Left hindlimb (tissue), 1 donor: ENCODE measurements at regions not wholly inside any gene's neighbourhood (a gene's known extent, or its start where the extent isn't known, plus 50 kb on each side); places are given as distances from the start of the nearest gene placed in this dataset.
"Not testable (repeated sequence)": the region's sequence is repeated elsewhere in the genome, so short reads cannot be mapped to it uniquely, and the experiment has no call there.

Experiments
- DNase-seq: peaks from one replicate; pipeline ENCODE4 v3.0.0-alpha.2; 2018

DNA sequence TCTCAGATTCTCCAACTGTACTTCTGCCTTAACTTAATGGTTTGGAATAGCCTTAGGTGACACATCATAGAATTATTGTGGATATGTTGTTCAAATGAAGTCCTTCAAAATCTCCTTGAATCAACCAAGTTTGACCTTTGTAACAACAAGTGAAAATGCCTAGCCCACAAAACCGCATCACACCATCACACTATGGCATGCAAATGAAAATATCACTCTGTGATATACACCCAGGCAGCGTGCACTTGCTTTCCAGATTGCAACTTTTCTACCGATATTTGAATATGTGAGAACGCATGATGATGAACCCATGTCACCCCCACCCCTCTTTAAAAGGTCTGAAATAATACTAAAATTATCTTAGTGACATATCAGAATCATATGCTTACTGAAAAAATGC, 656.7 kb downstream of the GABRG1 start:
- no peak for DNase-seq

DNA sequence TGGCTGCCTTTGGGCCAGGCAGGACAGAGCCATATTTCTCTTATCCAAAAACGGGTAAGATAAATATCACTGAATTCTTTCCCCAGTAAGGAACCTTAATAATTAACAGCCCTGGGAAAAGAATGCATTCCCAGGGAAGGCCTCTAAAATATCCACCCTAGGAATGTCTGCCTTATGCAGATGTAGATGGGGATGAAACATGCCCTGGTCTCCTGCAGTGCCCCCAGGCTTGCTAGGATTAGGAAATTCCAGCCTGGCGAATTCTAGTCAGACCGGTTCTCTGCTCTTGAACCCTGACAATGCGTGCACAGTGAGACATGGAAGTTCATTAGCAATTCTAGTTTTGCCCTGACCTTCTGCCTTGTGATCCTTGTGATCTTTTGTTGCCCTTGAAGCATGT, 663.7 kb downstream of the GABRG1 start:
- DNase-seq, result not testable (repeated sequence)

DNA sequence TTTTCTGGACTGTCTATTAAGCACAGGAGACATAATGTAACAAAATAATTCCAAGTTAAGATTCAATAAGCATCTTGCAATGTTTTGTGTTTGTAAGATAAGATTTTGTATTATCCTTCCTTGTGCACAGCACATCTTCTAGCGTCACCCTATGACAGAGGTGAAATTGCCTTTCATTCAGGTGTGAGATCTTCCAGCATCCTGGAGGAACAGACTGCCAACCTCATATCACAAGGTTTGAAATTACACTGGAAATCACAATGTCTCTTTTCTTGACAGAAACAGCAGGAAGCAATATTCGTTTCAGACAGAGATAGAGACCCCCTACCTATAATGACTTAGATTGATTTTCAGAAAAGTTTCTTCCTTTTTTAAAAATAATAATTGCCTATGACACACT, 668.6 kb downstream of the GABRG1 start:
- DNase-seq, result no peak

DNA sequence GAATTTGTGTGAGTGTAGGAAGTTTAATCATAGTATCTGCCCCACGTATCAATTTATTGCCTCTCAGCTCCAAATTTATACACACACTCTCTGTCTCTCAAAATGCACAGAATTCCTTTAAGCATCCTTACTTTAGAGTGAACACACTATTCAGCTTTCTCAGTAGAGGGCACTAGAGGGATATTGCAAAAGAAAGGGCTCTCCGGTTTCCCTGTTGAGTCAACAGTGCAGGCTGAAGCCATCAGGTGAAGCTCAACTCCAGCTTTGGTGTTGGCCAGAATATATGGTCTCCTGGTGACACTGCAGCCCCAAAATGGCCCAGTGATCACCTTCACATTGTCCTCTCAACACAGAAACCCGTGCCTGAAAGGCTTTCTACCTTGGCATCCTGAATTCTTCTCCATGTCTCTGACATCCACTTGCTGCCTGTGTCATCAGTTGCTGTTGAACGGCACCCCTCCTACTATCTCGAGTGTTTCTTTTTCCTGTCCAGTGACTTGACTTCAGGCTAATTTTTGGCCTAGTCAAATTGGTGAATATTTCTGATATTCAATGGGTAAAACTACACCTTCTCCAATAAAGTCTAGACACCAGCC, 670.5 kb downstream of the GABRG1 start:
- DNase-seq, result no peak

DNA sequence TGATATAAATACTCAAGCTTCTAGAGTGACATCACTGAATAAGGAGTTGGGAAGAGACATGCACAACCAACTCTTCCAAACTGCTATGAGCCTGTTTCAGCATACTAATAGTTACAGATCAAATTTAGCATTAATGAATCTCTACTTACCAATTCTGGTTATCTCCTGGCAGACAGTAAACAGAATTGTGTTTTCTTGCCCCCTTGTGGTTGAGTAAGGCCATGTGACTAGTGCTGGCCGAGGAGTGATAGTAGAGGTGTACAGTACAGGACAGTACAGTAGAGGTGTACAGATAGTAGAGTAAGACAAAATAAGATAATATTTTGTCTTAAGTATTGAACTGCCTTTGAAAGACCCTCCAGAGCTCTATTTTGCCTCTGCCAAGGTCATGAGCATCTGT, 681.4 kb downstream of the GABRG1 start:
- no peak for DNase-seq

DNA sequence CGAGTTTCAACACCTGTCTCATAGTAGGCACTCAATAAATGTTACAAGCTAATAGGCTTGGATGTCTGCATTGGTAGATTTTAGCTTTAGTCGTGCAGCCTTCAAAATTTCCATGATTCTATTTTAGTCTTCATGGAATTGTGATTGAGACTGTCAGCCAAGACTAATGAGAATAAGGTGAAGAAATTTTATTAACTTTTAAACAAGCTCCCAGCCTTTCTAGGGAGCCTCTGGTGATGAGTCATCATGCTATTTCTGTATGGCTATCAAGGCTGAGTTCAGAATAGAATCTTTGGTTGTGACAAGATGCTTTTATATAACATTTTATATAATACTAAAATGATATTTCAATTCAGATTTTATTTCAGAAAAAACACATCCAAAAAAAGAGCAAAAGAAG, 685.8 kb downstream of the GABRG1 start:
- no peak for DNase-seq

DNA sequence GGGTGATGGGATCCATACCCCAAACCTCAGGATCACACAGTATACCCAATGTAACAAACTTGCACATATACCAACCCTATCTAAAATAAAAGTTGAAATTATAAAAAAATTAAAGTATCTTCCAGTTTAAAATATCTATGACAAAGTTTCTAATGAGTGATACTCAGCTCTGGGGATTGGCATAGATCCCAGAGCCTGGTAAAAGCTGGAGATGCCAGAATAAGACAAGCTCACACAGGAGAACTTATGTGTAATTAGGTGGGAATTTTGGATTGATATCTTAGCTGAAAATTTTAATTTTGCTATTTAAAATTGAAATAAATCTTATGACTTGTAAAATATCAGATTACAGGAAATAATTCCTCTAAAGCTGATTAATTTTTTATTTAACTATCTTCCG, 686.5 kb downstream of the GABRG1 start:
- DNase-seq, result no peak

DNA sequence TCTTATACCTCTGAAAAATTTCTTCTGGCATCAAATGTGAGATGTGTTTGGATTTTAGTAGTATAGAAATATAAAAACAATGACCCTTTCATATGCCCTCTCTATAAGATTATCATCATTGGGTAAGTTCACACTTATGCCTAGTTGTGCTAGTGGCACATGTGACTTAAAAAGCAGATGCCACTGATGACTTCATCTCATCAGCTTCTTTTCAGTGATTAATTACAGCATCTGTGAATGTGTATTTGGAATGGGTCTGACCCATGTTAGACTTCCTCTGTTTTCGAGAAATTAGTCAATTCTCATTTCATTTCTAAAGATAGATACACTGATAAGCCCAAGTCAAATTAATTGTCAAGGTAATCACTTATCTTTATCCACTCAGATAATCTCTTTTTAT, 698.7 kb downstream of the GABRG1 start:
- DNase-seq, result no peak

DNA sequence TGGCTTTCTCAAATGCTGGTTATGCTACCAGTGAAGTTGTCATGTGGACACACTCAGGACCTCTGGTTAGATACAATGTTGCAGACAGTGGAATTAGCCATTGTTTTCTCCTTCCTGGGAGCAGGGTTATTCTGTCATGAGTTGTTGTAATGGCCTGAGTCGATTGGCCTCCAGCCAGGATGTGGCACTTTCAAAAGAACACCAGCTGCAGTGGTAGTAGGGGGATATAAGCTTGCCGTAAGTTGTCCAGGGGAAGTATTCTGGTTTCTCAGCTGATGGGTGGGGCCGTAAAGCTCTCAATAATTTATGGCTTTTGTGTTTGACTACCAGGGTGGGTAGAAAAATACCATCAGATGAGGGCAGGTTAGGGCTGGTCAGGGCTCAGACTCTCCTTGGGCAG, 697.5 kb upstream of the GNPDA2 start:
- DNase-seq, result no peak

DNA sequence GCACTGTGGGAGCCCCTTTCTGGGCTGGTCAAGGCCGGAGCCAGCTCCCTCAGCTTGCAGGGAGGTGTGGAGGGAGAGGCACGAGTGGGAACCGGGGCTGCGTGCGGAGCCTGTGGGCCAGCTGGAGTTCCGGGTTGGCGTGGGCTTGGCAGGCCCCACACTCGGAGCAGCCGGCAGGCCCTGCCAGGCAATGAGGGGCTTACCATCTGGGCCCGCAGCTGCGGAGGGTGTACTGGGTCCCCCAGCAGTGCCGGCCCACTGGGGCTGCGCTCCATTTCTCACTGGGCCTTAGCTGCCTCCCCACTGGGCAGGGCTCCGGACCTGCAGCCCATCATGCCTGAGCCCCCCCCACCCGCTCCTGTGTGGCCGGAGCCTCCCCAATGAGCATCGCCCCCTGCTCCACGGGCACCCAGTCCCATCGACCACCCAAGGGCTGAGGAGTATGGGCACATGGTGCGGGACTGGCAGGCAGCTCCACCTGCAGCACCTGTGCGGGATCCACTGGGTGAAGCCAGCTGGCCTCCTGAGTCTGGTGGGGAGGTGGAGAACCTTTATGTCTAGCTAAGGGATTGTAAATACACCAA, 693.8 kb upstream of the GNPDA2 start:
- DNase-seq, result not testable (repeated sequence)

DNA sequence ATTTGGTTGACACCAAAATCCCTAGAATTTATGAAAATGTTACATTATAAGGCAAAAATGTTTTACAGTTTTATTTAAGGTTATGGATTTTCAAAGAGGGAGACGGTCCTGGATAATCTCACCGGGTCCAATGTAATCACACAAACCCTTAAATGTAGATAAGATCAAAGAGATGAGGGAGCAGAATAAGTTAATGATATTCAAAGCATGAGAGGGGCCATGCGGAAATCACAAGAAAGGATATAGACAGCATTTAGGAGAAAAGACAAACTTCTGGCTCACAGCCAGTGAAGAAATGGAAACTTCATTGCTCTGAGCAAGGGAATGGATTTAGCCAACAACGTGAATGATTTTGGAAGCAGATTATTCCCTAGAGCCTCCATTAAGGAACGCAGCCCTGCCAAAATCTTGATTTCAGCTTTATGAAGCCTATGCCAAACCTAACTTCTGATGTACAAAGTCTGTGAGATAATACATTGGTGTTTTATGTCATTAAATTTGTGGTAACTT, 684.4 kb upstream of the GNPDA2 start:
- DNase-seq, result no peak

DNA sequence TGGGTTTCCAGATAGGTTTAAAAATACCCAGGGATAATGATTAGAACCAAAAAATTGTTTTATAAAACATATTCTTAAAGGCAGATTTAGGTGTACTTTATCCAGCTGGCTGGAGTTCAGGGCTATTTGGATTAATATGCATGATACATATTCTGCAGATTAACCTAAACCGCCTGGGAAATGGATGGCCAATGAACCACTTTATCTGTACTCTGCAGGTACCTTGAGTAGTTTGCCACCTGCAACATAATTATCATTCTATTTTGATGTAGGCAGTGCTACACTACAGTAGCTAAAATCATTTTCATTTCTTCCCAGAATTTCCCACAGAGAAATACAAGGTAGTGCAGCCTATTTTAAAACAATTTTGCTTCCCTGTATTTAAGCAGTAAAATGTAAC, 683.2 kb upstream of the GNPDA2 start:
- no peak for DNase-seq

DNA sequence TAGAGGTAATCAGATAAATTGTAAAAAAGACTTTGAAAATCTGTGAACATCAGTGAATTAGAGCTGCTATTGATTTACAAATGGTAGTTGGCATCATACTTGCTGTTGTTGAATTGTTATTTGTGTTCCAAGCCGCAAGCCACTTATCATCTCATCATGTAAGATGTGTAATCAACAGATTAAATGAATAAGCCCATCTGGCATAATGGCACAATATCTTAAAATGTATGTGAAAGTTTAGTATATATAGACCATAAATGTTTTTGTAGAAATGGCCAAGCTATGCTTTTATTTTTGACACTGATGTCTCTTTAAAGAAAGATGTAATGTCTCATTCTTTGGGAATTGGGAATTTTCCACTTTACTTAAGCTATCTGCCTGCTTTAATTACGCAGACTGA, 682.6 kb upstream of the GNPDA2 start:
- DNase-seq, result no peak

DNA sequence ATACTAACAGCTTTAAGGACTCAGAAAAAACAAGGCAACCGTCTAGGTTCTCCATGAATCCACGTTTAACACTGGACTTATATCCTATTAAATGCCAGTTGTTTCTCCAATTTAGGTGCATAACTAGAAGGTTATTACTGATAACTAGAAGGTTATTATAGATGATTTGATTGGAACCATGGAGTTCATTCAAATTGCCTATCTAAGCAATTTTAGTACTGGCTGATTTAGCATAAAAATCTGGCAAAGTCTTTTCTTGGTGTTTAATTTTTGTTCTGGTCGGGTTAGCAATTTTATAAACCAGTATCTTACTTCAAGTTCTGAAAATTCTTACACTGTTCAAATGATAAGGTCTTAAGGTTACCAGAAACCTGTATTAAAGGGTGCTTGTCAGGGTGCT, 672.8 kb upstream of the GNPDA2 start:
- no peak for DNase-seq

DNA sequence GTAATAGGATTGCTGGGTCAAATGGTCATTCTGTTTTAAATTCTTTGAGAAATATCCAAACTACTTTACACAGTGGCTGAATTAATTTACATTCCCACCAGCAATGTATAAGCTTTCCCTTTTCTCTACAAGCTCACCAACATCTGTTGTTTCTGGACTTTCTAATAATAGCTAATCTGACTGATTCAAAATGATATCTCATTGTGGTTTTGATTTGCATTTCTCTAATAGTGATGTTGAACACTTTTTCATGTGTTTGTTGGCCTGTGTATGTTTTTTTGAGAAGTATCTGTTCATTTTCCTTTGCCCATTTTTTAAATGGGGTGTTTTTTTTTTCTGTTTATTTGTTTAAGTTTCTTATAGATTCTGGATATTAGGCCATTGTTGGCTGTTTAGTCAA, 659.0 kb upstream of the GNPDA2 start:
- DNase-seq, result no peak

DNA sequence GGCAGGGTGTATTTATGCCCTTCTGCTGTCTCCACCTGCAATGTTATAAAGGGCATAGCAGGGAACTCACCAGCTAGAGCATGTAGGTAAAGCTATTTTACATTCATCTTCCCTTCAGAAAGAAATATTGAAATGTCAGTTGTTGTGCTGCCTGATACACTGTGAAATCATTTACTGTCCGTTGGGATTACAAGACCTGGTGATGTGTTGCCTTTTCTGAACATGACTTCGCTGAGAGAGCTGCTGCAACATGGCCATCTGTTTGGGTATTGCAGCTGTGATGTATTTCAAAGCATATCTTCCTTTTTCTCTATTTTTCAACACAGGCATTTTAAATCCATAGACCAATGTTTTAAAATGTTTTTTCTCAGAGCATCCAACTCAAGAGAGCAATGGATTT, 644.1 kb upstream of the GNPDA2 start:
- DNase-seq, result no peak

DNA sequence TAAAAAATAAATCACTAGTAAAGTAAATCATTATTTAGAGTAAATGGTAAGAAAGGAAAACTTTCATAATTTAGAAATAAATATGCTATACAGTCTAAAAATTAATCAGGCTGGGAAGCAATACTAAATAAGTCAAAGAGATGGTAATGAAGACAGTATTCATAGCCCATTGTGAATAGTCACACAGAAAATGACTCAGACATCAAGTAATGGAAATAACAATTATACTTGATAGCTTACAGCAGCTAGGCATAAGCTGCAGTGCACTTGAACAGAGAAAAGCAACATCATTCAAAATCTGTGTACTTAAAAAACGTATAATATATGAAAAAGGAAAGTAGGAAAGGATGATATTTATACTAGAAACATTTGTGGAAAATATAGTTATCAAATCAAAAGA, 642.5 kb upstream of the GNPDA2 start:
- DNase-seq, result no peak

DNA sequence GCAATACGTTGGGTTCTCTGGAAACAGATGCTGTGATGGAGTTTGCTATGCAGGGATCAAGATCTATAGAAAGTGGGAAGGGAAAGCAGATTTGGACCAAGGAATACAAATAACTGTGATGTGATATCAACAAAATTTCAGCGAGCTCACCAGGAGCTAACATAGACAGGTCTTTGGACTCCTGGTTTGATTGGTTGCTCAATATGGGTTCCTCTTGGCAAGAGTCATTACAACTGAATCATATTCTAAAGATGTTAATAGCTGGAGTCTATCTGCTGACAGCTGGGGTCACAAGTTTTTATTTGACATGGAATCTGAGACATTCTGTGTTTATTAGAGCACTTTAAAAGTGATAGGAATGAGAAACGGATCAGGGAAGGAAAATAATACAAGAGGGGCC, 637.6 kb upstream of the GNPDA2 start:
- DNase-seq, result no peak

DNA sequence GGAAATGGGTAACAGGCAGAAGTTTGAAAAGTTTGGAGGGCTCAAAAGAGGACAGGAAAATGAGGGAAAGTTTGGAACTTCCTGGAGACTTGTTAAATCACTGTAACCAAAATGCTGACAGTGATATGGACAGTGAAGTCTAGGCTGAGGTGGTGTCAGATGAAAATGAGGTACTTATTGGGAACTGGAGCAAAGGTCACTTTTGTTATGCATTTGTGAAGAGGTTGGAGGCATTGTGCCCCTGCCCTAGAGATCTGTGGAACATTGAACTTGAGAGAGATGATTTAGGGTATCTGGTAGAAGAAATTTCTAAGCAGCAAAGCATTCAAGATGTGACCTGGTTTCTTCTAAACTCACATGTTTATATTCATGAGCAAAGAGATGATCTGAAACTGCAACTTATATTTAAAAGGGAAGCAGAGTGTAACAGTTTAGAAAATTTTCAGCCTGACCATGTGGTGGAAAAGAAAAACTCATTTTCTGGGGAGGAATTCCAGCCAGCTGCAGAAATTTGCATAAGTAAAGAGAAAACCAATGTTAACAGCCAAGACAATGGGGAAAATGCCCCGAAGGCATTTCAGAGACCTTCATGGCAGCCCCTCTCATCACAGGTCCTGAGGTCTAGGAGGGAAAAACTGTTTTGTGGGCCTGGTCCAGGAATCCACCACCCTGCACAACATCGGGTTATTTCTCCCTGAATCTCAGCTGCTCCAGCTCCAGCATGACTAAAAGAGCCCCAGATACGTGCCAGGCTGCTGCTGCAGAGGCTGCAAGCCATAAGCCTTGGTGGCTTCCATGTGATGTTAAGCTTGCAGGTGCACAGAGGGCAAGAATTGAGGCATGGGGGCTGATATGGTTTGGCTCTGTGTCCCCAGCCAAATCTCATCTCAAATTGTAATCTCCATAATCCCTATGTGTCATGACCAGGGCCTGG, 632.5 kb upstream of the GNPDA2 start:
- no peak for DNase-seq

DNA sequence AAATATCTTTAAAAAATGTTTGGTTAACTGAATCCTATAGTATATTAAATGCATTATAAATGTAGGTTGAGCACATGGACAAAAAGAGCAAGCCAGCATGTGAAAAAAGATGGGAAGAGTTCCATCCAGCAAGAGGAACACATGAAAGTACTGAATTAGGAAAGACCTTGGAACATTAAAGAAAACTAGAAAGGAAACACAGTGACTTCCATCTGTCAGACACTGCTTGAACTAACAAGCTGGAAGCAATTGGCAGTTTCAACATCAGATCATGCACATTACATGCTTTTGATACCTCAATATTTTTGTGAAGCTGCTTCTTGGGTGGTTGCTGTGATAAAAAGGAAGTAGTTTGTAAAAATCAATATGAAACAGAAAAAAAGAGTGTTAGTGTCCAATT, 626.8 kb upstream of the GNPDA2 start:
- no peak for DNase-seq

DNA sequence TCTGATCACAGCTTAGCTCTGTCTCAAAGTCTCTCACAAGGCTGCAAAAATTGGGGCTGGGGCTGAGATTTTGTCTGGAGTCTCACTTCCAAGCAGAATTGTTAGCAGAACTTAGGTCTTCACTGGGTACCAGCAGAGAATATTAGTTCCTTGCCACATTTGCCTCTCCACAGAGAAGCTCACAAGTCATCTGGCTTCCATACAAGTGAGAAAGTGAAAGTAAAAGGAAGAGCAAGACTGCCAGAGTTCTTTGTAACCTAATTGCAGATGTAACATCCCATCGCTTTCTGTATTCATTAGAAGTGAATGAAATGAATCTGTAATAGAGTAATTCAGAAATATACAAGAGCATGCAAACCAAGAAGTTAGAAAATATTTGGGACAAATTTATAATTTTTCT, 624.1 kb upstream of the GNPDA2 start:
- DNase-seq, result no peak

DNA sequence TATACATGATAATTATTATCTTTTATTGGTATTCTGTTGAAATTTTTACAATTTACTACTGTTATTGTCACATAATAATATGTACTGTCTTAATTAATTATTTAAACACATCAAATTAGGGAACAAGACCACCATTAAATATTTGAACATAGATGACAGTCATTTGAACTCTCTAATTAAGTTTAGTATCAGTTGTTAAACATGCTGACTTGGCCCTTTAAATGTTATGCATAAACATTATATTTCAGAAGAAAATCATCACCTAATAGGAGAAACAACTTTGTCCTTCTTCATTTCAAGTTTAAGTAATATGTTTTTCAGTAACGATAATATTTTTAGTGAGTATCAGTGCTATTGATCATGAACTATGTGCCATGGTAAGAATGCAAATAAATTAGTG, 623.5 kb upstream of the GNPDA2 start:
- DNase-seq, result no peak

DNA sequence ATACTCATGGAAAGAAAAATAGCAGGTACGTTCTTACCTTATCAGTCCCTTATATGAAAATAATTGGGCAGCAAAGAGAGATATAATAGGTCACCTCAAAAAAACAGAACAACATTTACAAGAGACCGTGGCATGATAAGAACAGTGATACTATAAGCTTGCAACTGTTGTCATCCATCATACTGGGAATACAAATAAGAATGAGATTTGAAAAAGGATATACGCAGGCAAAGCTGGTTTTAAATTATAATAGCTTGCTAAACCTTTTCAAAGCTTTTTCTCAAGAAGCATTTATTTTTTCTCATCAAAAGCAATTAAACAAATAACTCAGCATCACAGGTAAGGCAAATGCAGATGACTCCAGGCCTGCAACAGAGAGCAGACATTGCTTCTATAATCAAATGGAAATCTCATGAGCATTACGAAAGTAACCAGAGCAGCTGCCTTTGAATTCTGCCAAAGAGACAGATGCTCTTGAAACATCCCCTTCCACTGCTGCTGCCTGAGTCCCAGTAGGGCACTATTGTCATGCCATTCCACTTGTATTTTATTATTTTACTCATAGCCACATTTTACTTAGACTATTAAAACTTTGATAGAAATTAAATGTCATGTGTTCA, 620.6 kb upstream of the GNPDA2 start:
- no peak for DNase-seq

DNA sequence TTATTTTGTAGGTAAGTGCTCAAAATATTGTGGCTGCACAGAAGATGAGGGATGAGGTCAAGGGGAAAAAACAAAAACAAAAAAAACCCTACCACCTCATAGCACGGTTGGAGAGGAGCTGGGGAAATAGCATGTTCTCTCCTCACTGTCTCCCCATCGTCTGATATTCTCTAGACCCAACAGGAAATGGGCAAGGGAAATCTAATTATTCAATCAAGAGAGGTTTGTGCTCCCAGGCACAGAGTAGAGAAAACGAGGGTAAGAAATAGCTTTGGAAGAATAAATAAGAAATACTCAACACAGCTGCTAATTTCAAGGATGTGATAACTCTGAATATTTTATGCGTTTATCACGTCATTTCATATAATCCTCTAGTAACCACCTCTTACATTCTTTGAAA, 619.2 kb upstream of the GNPDA2 start:
- no peak for DNase-seq
